ENCODE measurements at regions not wholly inside any gene's neighbourhood (a gene's known extent, or its start where the extent isn't known, plus 50 kb on each side); places are given as distances from the start of the nearest gene placed in this dataset.

DNA sequence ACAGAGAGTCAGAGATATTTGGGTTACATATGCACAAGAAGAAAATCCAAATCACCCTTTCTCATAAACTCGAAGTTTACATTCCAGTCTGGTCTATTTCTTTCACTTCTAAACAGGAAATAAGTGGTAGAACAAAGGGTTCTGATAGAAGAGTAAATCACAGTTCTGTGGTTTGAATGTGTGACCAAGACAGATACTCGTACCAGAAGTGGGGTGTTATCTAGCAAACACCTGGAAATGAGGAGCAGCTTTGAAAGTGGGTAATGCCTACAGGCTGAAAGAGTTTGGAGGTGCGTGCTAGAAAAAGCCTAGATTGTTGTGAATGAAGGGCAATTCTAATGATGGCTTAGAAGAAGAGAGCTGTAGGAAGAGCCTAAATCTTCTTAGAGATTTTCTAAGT, 74.7 kb downstream of the FH start:
- TF ChIP-seq EZH2 (optimal IDR thresholded peaks at IDR 0.05; ENCODE audit: low read depth, low read length) (no peak), EZH2phosphoT487 (IDR thresholded peaks at IDR 0.05; ENCODE audit: low read length) (no peak)
- TF ChIP-seq, protein P1, sequence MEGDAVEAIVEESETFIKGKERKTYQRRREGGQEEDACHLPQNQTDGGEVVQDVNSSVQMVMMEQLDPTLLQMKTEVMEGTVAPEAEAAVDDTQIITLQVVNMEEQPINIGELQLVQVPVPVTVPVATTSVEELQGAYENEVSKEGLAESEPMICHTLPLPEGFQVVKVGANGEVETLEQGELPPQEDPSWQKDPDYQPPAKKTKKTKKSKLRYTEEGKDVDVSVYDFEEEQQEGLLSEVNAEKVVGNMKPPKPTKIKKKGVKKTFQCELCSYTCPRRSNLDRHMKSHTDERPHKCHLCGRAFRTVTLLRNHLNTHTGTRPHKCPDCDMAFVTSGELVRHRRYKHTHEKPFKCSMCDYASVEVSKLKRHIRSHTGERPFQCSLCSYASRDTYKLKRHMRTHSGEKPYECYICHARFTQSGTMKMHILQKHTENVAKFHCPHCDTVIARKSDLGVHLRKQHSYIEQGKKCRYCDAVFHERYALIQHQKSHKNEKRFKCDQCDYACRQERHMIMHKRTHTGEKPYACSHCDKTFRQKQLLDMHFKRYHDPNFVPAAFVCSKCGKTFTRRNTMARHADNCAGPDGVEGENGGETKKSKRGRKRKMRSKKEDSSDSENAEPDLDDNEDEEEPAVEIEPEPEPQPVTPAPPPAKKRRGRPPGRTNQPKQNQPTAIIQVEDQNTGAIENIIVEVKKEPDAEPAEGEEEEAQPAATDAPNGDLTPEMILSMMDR (IDR thresholded peaks at IDR 0.05; ENCODE audit: low read length) = no peak

All from MM.1S (cell line).